ENCODE measurements at regions not wholly inside any gene's neighbourhood (a gene's known extent, or its start where the extent isn't known, plus 50 kb on each side); places are given as distances from the start of the nearest gene placed in this dataset.

DNA sequence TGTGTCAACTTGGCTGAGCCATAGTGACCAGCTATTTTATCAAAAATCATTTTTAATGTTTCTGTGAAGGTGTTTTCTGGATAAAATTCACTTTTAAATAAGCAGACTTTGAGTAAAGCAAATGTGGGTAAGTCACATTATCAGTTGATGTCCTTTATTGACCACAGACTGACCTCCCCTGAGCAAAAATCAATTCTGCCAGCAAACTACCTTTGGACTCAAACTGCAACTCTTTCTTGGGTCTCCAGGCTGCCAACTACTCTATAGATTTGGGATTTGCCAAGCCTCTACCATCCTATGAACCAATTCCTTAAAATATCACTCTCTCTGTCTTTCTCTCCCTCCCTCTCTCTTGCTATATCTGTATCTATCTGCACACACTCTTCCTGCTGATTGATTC is 1571.7 kb upstream of the NUDT12 start:
- H3K27me3 ChIP-seq (ENCODE audit: control insufficient read depth, insufficient read depth, low read length), result no peaks in the 10 kb centered on the region
- no peak for TF ChIP-seq CTCF (IDR thresholded peaks at IDR 0.05; ENCODE audit: low read depth, low read length)
- no peak for DNase-seq (ENCODE audit: low read depth, low spot score)
- no peak overlapping the region for H3K4me3 ChIP-seq (ENCODE audit: low read depth, low read length)
- H3K27ac ChIP-seq (ENCODE audit: low read depth, low read length), result no peak overlapping the region
- ChIA-PET CTCF (no interaction called here), POLR2A (no interaction called here)
- no peaks in the 10 kb centered on the region for H3K9me3 ChIP-seq (ENCODE audit: control insufficient read depth, insufficient read depth, low read length)

GRCh38 chr5:105133087-105133486 is 1570.5 kb upstream of the NUDT12 start:
- Histone ChIP-seq H3K4me3 (ENCODE audit: low read depth, low read length) (no peak overlapping the region), H3K27ac (ENCODE audit: low read depth, low read length) (no peak overlapping the region), H3K27me3 (ENCODE audit: control insufficient read depth, insufficient read depth, low read length) (no peaks in the 10 kb centered on the region), H3K9me3 (ENCODE audit: control insufficient read depth, insufficient read depth, low read length) (no peaks in the 10 kb centered on the region)
- no peak for DNase-seq (ENCODE audit: low read depth, low spot score)
- CTCF ChIA-PET, result no interaction called here
- POLR2A ChIA-PET, result no interaction called here
- TF ChIP-seq CTCF (IDR thresholded peaks at IDR 0.05; ENCODE audit: low read depth, low read length), result no peak

GRCh38 chr5:105132581-105132980 is 1570.0 kb upstream of the NUDT12 start:
- ChIA-PET CTCF (no interaction called here), POLR2A (no interaction called here)
- no peak overlapping the region for H3K27ac ChIP-seq (ENCODE audit: low read depth, low read length)
- no peak for DNase-seq (ENCODE audit: low read depth, low spot score)
- H3K4me3 ChIP-seq (ENCODE audit: low read depth, low read length), result no peak overlapping the region
- no peaks in the 10 kb centered on the region for H3K9me3 ChIP-seq (ENCODE audit: control insufficient read depth, insufficient read depth, low read length)
- TF ChIP-seq CTCF (IDR thresholded peaks at IDR 0.05; ENCODE audit: low read depth, low read length), result no peak
- H3K27me3 ChIP-seq (ENCODE audit: control insufficient read depth, insufficient read depth, low read length), result no peaks in the 10 kb centered on the region

DNA sequence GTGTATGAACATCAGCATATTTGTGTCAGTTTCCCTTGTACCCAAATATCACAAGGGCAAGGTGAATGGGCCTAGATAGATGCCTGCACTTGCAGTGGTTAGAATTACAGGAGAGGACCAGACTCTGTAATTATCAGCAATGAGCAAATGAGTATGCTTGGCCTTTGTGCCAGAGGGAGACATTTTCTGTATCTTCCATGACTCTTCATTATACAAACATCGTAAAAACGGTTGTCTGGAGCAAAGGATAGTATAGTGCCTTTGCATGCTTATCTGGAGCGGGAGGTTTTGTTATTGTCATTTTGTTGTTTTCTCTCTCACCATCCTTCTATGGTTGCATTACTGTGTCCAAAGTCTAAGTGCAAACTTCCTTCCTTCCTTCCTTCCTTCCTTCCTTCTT is 1568.5 kb upstream of the NUDT12 start:
- Histone ChIP-seq H3K27ac (ENCODE audit: low read depth, low read length) (no peak overlapping the region), H3K27me3 (ENCODE audit: control insufficient read depth, insufficient read depth, low read length) (no peaks in the 10 kb centered on the region), H3K4me3 (ENCODE audit: low read depth, low read length) (no peak overlapping the region), H3K9me3 (ENCODE audit: control insufficient read depth, insufficient read depth, low read length) (no peaks in the 10 kb centered on the region)
- CTCF ChIA-PET, result no interaction called here
- POLR2A ChIA-PET, result no interaction called here
- no peak for DNase-seq (ENCODE audit: low read depth, low spot score)
- no peak for TF ChIP-seq CTCF (IDR thresholded peaks at IDR 0.05; ENCODE audit: low read depth, low read length)

- no peak for TF ChIP-seq CTCF (IDR thresholded peaks at IDR 0.05; ENCODE audit: low read depth, low read length)
- Histone ChIP-seq H3K4me3 (ENCODE audit: low read depth, low read length) (no peak overlapping the region), H3K27me3 (ENCODE audit: control insufficient read depth, insufficient read depth, low read length) (no peaks in the 10 kb centered on the region), H3K27ac (ENCODE audit: low read depth, low read length) (no peak overlapping the region), H3K9me3 (ENCODE audit: control insufficient read depth, insufficient read depth, low read length) (no peaks in the 10 kb centered on the region; the same call in 1 of the 2 replicates)
- ChIA-PET POLR2A (no interaction called here), CTCF (no interaction called here)
- DNase-seq (ENCODE audit: low read depth, low spot score), result no peak
Measured at GRCh38 chr5:105101577-105101976, 1539.0 kb upstream of the NUDT12 start.
